ENCODE measurements at regions not wholly inside any gene's neighbourhood (a gene's known extent, or its start where the extent isn't known, plus 50 kb on each side); places are given as distances from the start of the nearest gene placed in this dataset.

- TF ChIP-seq CTCF (conservative IDR thresholded peaks at IDR 0.05; ENCODE audit: low read depth, low read length): no peak
- no peak for TF ChIP-seq NFE2L2 (IDR thresholded peaks at IDR 0.05; ENCODE audit: low read depth, low read length)
- TF ChIP-seq RFX5 (IDR thresholded peaks at IDR 0.05; ENCODE audit: low read depth, low read length): no peak
- TF ChIP-seq BHLHE40 (IDR thresholded peaks at IDR 0.05; ENCODE audit: low read depth, low read length): no peak
- TF ChIP-seq POLR2A (IDR thresholded peaks at IDR 0.05; ENCODE audit: low read depth, low read length): no peak
- no peak for TF ChIP-seq USF2 (IDR thresholded peaks at IDR 0.05; ENCODE audit: low read depth, low read length)
- no peak for TF ChIP-seq CEBPB (IDR thresholded peaks at IDR 0.05; ENCODE audit: low read depth, low read length)
- TF ChIP-seq MAFK (IDR thresholded peaks at IDR 0.05; ENCODE audit: low read depth, low read length): no peak
Observed at GRCh38 chr7:9302436-9302835, 869.0 kb downstream of the NXPH1 start.

Data from IMR-90 (cell line).